ENCODE measurements at regions not wholly inside any gene's neighbourhood (a gene's known extent, or its start where the extent isn't known, plus 50 kb on each side); places are given as distances from the start of the nearest gene placed in this dataset.
"Not testable (repeated sequence)": the region's sequence is repeated elsewhere in the genome, so short reads cannot be mapped to it uniquely, and the experiment has no call there.

DNA sequence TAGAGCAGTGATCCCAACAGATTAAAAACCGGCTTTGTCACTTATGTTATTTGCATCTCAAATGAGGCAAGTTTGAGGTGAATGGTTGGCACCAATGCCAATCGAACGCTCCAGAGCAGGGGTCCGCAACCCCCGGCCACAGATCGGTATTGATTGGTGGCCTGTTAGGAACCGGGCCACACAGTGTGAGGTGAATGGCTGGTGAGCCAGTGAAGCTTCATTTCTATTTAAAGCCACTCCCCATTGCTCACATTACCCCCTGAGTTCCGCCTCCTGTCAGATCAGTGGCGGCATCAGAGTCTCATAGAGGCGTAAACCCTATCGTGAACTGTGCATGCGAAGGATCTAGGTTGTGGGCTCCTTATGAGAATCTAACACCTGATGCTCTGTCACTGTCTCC is 132.0 kb downstream of the TMEM182 start:
- H3K4me2 ChIP-seq (ENCODE audit: low read length), result no peak overlapping the region
- no peaks in the 10 kb centered on the region for H4K20me1 ChIP-seq (ENCODE audit: insufficient read depth, low read length)
- no peak overlapping the region for H2AFZ ChIP-seq (ENCODE audit: low read depth, low read length)
- no peaks in the 10 kb centered on the region for H3K79me2 ChIP-seq (ENCODE audit: low read length)
- no peak overlapping the region for H3K4me3 ChIP-seq (ENCODE audit: low read length)
- H3K9me3 ChIP-seq (ENCODE audit: insufficient read depth, low read length), result no peaks in the 10 kb centered on the region
- no peaks in the 10 kb centered on the region for H3K4me1 ChIP-seq (ENCODE audit: low read length)
- TF ChIP-seq EZH2phosphoT487 (IDR thresholded peaks at IDR 0.05; ENCODE audit: low read depth), result no peak
- TF ChIP-seq, protein P1, sequence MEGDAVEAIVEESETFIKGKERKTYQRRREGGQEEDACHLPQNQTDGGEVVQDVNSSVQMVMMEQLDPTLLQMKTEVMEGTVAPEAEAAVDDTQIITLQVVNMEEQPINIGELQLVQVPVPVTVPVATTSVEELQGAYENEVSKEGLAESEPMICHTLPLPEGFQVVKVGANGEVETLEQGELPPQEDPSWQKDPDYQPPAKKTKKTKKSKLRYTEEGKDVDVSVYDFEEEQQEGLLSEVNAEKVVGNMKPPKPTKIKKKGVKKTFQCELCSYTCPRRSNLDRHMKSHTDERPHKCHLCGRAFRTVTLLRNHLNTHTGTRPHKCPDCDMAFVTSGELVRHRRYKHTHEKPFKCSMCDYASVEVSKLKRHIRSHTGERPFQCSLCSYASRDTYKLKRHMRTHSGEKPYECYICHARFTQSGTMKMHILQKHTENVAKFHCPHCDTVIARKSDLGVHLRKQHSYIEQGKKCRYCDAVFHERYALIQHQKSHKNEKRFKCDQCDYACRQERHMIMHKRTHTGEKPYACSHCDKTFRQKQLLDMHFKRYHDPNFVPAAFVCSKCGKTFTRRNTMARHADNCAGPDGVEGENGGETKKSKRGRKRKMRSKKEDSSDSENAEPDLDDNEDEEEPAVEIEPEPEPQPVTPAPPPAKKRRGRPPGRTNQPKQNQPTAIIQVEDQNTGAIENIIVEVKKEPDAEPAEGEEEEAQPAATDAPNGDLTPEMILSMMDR (IDR thresholded peaks at IDR 0.05; ENCODE audit: low read depth, low read length), result no peak
- no peak overlapping the region for H3K9ac ChIP-seq (ENCODE audit: low read length)
- H3K27ac ChIP-seq (ENCODE audit: low read length), result no peak overlapping the region
- H3K27me3 ChIP-seq (ENCODE audit: low read depth, low read length), result peaks cover 5% of the 10 kb centered on the region; the same call in 1 of the 2 replicates
- no peaks in the 10 kb centered on the region for H3K36me3 ChIP-seq (replicated peaks; ENCODE audit: low read depth, low read length)

DNA sequence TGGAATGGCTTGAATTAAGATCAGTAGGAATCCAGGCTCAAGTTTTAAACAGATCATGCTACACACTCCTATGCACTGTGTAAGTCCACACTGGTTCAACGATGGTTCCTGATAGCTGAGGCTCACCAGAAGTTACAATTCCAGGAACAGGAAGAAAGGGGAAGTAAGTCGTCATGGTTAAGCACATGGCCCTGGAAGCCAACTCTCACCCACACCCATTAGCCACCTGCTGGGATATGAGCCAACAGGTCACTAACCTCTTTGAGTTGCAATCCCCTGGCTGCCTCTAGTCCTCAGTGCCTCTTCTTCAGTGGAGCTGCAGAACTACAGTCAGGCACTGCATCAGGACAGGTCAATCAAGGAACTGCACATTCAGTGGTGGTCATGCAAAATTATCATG is 133.5 kb downstream of the TMEM182 start:
- Histone ChIP-seq H3K9me3 (ENCODE audit: insufficient read depth, low read length) (no peaks in the 10 kb centered on the region), H3K4me1 (ENCODE audit: low read length) (no peaks in the 10 kb centered on the region), H3K27me3 (ENCODE audit: low read depth, low read length) (peaks cover 5% of the 10 kb centered on the region; the same call in 1 of the 2 replicates), H4K20me1 (ENCODE audit: insufficient read depth, low read length) (no peaks in the 10 kb centered on the region), H3K79me2 (ENCODE audit: low read length) (no peaks in the 10 kb centered on the region), H3K4me3 (ENCODE audit: low read length) (no peak overlapping the region), H2AFZ (ENCODE audit: low read depth, low read length) (no peak overlapping the region), H3K9ac (ENCODE audit: low read length) (no peak overlapping the region), H3K27ac (ENCODE audit: low read length) (no peak overlapping the region), H3K36me3 (replicated peaks; ENCODE audit: low read depth, low read length) (no peaks in the 10 kb centered on the region), H3K4me2 (ENCODE audit: low read length) (no peak overlapping the region)
- TF ChIP-seq, protein P1 (IDR thresholded peaks at IDR 0.05; ENCODE audit: low read depth, low read length), result no peak
- TF ChIP-seq EZH2phosphoT487 (IDR thresholded peaks at IDR 0.05; ENCODE audit: low read depth), result no peak

DNA sequence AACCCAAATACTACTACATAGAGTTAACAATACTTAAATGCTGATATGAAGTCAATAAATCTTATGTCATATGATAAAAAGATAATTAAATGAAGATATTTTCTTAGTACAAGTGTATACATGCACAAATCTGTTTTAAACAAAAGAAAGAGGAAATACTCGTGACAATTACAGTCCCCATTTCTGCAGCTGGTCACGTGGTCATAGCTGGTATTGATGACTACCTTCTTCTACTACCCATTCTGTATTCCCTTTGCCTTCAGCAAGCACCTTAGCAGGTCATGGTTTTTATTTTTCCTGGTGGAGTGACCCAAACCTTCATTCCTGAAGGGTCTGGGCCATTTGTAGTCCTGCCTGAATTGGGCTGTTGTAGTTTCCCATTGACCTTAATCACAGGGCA is 147.4 kb downstream of the TMEM182 start:
- H3K9me3 ChIP-seq (ENCODE audit: insufficient read depth, low read length); H3K4me3 ChIP-seq (ENCODE audit: low read length); H3K4me2 ChIP-seq (ENCODE audit: low read length); H4K20me1 ChIP-seq (ENCODE audit: insufficient read depth, low read length); H2AFZ ChIP-seq (ENCODE audit: low read depth, low read length); H3K36me3 ChIP-seq (replicated peaks; ENCODE audit: low read depth, low read length); H3K4me1 ChIP-seq (ENCODE audit: low read length); H3K27ac ChIP-seq (ENCODE audit: low read length); H3K9ac ChIP-seq (ENCODE audit: low read length); H3K79me2 ChIP-seq (ENCODE audit: low read length); H3K27me3 ChIP-seq (ENCODE audit: low read depth, low read length): not testable (repeated sequence)

DNA sequence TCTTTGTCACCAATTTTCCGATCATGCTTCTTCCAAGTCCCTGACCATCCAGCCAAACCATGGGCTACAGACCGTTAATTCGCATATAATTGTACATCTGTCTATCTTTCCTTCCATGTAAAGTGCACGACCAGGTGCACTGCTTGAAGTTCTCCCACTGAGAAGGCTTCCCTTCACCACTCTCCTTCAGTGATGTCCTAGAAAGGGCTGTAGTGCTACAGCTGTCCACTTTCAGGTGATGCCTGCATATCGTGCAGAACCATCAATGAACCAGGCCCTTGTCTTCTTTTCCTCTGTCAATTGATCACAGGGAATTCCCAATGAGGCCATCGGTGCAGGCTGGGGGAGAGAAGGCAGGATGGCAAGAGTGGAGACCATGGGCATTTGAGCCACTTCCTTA is 148.9 kb downstream of the TMEM182 start:
- Histone ChIP-seq H4K20me1 (ENCODE audit: insufficient read depth, low read length) (no peaks in the 10 kb centered on the region), H3K27me3 (ENCODE audit: low read depth, low read length) (no peaks in the 10 kb centered on the region), H3K9me3 (ENCODE audit: insufficient read depth, low read length) (0 out of 2 replicates have a peak, but pooled peaks cover 2% of the 10 kb centered on the region), H3K9ac (ENCODE audit: low read length) (no peak overlapping the region), H2AFZ (ENCODE audit: low read depth, low read length) (no peak overlapping the region), H3K27ac (ENCODE audit: low read length) (no peak overlapping the region), H3K4me3 (ENCODE audit: low read length) (no peak overlapping the region), H3K4me1 (ENCODE audit: low read length) (no peaks in the 10 kb centered on the region), H3K4me2 (ENCODE audit: low read length) (no peak overlapping the region), H3K79me2 (ENCODE audit: low read length) (no peaks in the 10 kb centered on the region), H3K36me3 (replicated peaks; ENCODE audit: low read depth, low read length) (no peaks in the 10 kb centered on the region)
- TF ChIP-seq, protein P1 (IDR thresholded peaks at IDR 0.05; ENCODE audit: low read depth, low read length), result no peak
- TF ChIP-seq EZH2phosphoT487 (IDR thresholded peaks at IDR 0.05; ENCODE audit: low read depth), result no peak

DNA sequence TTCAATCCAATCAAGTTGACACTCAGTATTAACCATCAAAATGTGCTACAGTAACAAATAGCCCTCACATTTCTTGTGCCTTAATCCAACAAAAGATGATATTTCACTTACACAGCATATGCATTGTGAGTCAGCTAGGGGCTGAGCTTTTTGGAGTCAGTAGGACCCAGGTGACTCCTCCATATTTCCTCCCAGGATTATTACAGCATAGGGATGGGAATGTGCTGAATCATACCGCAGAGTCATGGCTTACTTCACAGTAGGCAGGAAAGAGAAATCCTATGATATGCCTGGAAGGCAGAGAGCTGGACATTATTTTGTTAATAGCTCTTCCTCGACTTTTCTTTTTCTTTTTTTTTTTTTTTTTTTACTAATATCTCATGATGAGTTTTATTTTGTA is 153.3 kb downstream of the TMEM182 start:
- no peak overlapping the region for H3K4me3 ChIP-seq (ENCODE audit: low read length)

More for the DNA sequence above, 153.3 kb downstream of the TMEM182 start:
- no peak overlapping the region for H3K27ac ChIP-seq (ENCODE audit: low read length)
- H3K9ac ChIP-seq (ENCODE audit: low read length), result no peak overlapping the region
- no peak for TF ChIP-seq EZH2phosphoT487 (IDR thresholded peaks at IDR 0.05; ENCODE audit: low read depth)
- TF ChIP-seq, protein P1 (IDR thresholded peaks at IDR 0.05; ENCODE audit: low read depth, low read length), result no peak
- no peak overlapping the region for H3K4me2 ChIP-seq (ENCODE audit: low read length)
- H3K27me3 ChIP-seq (ENCODE audit: low read depth, low read length), result no peaks in the 10 kb centered on the region
- no peaks in the 10 kb centered on the region for H3K4me1 ChIP-seq (ENCODE audit: low read length)
- H4K20me1 ChIP-seq (ENCODE audit: insufficient read depth, low read length), result no peaks in the 10 kb centered on the region
- no peaks in the 10 kb centered on the region for H3K79me2 ChIP-seq (ENCODE audit: low read length)
- no peaks in the 10 kb centered on the region for H3K36me3 ChIP-seq (replicated peaks; ENCODE audit: low read depth, low read length)
- H3K9me3 ChIP-seq (ENCODE audit: insufficient read depth, low read length), result peaks cover 7% of the 10 kb centered on the region; the same call in 1 of the 2 replicates
- H2AFZ ChIP-seq (ENCODE audit: low read depth, low read length), result no peak overlapping the region
